GM10266 (cell line): ENCODE measurements at regions not wholly inside any gene's neighbourhood (a gene's known extent, or its start where the extent isn't known, plus 50 kb on each side); places are given as distances from the start of the nearest gene placed in this dataset.

Experiments used
- DNase-seq: peaks from one replicate; pipeline ENCODE4 v3.0.0; 2012; ENCODE audit errors: extremely low spot score
- TF ChIP-seq, protein P1 (sequence below): IDR thresholded peaks from 2 replicates; pipeline ENCODE4 v1.5.1; 2012; ENCODE audit warnings: mild to moderate bottlenecking, low read depth; ENCODE audit not compliant: control insufficient read depth, insufficient read depth; ENCODE audit errors: missing control alignments

DNA sequence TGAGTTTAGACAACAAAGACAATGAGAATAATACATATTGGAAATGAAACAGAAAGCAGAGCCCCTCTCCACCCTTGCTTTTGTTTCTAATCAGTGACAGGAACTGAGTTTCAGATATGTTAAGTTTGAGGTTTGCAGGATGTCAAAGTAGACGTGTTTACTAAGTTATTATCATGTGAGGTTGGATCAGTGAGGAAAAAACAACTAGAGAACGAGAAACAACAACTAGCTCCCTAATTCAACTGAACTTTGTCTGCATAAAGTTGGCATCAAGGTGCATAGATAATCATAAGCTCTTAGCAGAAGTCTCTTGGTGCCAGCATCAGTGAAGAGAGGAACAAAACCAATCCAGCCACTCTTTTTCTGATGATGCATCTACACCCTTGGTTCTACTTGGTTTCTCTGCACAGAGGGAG is 491.1 kb upstream of the NR2F2 start:
- DNase-seq: peak; percentile 18

DNA sequence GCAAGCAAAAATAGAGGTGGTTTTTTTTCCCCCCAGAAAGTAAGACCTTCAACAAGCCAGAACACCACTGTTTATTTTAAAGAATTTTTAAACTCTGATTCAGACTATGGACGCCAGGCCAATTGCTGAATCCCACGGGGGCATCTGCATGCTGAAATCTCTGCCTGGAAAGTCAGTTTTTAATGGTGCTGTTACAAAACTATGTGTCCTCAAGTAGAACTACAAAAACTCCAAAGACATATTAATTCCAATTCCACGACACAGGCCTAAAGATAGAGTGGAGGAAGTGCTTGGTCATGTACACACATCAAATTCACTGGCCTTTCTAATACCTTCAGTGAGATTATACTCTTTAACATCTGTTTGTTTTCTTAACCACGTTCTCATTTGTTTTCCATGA is 490.5 kb upstream of the NR2F2 start:
- TF ChIP-seq, protein P1, sequence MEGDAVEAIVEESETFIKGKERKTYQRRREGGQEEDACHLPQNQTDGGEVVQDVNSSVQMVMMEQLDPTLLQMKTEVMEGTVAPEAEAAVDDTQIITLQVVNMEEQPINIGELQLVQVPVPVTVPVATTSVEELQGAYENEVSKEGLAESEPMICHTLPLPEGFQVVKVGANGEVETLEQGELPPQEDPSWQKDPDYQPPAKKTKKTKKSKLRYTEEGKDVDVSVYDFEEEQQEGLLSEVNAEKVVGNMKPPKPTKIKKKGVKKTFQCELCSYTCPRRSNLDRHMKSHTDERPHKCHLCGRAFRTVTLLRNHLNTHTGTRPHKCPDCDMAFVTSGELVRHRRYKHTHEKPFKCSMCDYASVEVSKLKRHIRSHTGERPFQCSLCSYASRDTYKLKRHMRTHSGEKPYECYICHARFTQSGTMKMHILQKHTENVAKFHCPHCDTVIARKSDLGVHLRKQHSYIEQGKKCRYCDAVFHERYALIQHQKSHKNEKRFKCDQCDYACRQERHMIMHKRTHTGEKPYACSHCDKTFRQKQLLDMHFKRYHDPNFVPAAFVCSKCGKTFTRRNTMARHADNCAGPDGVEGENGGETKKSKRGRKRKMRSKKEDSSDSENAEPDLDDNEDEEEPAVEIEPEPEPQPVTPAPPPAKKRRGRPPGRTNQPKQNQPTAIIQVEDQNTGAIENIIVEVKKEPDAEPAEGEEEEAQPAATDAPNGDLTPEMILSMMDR: no peak
- DNase-seq: no peak

More for the DNA sequence above, 491.1 kb upstream of the NR2F2 start:
- TF ChIP-seq, protein P1: no peak

- DNase-seq: no peak
- TF ChIP-seq, protein P1: no peak
Measured at GRCh38 chr15:95840855-95841254, 489.6 kb upstream of the NR2F2 start.

DNA sequence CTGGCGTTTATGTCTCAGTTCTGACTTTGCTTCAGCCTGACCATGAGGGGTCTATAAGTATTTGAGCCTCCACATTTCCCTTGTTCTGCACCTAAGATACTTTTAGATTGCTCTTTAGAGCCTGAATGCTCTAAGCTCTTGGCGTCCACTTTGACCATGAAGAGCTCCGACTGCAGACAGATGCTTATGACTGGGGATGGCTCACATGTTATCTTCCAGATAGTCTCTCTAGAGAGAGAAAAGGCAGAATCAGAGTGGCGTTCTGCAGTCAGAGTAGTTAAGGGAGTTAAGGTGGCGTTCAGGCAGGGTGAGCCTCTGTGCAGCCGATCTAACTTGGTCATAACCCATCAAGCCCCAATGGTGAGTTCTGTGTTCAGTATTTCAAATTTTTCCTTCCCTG is 487.9 kb upstream of the NR2F2 start:
- TF ChIP-seq, protein P1: no peak
- DNase-seq: no peak

DNA sequence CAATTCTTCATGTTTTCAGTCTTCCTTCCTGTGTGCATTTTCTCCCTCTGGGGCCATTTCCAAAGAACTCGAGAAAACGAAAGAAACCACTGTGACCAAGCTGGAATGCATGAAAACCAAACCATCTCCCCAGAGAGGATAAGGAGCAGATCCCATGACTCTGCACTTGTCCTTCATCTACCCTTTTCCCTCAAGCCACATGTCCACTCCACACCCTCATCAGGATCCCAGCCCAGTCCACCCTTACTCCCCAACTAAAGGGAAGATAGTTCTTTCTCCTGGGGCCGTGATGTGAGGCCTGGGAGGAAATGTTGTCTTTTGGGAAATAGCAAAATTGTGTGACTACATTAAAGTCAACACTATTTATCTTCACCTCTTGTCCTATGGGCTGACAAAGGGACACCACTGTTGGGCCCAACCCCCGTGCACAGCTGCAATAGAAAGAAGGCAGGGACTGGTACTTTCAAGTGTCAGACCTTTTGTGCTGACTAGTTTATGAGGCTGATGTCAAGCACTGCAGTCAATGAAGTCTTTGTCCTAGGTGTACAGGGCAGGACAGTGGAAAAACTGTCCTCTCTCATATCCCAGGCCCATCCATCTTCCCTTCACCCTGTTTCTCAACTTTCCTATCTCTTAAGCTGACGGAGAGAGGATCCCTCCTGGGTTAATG is 487.1 kb upstream of the NR2F2 start:
- DNase-seq: no peak
- TF ChIP-seq, protein P1: no peak

DNA sequence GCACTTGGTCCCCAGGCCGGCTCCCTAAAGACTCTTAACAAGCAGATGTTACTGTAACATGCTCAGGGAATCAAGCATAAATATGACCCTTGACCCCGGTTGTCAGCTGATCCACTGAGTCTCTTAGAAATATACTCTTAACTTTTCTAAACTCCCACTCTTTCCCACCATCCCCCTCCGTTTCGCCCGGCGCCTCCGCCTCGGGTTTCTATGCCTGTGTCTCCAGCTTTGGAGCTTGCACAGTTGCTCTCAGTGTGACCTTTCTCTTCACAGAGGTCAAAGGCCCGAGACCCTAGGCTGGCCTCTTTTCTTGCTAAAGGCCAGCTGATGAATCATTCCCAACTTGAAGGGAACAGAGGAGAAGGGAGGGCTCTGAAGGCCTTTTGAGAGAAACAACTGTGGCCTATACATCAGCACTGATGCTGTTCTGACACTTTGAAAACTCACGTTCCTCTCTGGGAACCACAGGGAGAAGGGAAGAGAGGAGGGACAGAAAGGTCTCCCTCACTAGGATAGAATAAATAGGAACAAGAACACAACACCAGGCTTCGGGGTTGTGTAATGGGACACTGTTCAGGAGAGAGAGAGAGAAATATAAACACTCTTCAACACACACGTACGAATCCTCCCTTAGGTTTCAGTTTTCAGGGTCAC is 484.5 kb upstream of the NR2F2 start:
- TF ChIP-seq, protein P1: no peak
- DNase-seq: no peak

DNA sequence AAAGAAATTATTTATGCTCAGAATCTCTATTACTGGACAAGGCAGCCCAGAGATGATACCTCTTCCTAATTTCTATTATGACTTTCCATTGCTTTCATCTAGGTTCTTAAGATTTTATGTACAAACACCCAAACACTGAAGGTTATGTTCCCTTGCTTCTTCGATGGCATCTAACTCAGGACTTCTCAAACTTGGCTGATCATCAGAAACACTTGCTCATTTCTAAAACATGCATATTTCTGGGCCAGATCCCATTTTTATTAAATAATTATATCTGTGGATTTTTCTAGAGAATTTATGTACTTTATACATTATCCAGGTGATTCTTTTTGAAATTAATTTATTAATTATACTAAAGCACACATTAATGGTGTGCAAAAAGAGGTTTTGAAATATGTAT is 482.4 kb upstream of the NR2F2 start:
- TF ChIP-seq, protein P1: no peak
- DNase-seq: no peak
